Karpas-422 (cell line): ENCODE measurements at regions not wholly inside any gene's neighbourhood (a gene's known extent, or its start where the extent isn't known, plus 50 kb on each side); places are given as distances from the start of the nearest gene placed in this dataset.

Experiments used
- DNase-seq: peaks from one replicate; pipeline ENCODE4 v3.0.0-alpha.2; 2015
- H2AFZ ChIP-seq: fragments of 200-600 bp; sonication (generic); 2 replicates; pipeline ENCODE4 v1.6.1; 2014; ENCODE audit warnings: antibody characterized with exemption, low read length, mixed read lengths
- H3K27ac ChIP-seq: fragments of 200-600 bp; sonication (generic); 2 replicates; pipeline ENCODE4 v1.5.1; 2014; ENCODE audit warnings: mild to moderate bottlenecking, low read length, moderate library complexity
- H3K27me3 ChIP-seq: fragments of 200-600 bp; sonication (generic); 2 replicates; pipeline ENCODE4 v1.6.1; 2014; ENCODE audit warnings: low read length, mixed read lengths
- H3K36me3 ChIP-seq: fragments of 200-600 bp; sonication (generic); 2 replicates; pipeline ENCODE4 v1.6.1; 2014; ENCODE audit warnings: low read length, mixed read lengths; ENCODE audit not compliant: insufficient read depth
- H3K4me1 ChIP-seq: fragments of 200-600 bp; sonication (generic); 2 replicates; pipeline ENCODE4 v1.6.1; 2014; ENCODE audit warnings: mild to moderate bottlenecking, low read length, mixed read lengths
- H3K4me2 ChIP-seq: fragments of 200-600 bp; sonication (generic); 2 replicates; pipeline ENCODE4 v1.6.1; 2014; ENCODE audit warnings: low read length, low read depth, mild to moderate bottlenecking; ENCODE audit not compliant: poor library complexity, severe bottlenecking
- H3K4me3 ChIP-seq: fragments of 200-600 bp; sonication (generic); 2 replicates; pipeline ENCODE4 v1.5.1; 2014; ENCODE audit warnings: mild to moderate bottlenecking, antibody characterized with exemption, low read length, mixed read lengths
- H3K79me2 ChIP-seq: fragments of 200-600 bp; sonication (generic); 2 replicates; pipeline ENCODE4 v1.6.1; 2014; ENCODE audit warnings: mild to moderate bottlenecking, low read length, mixed read lengths
- H3K9ac ChIP-seq: fragments of 200-600 bp; sonication (generic); 2 replicates; pipeline ENCODE4 v1.6.0; 2014; ENCODE audit warnings: low read length
- H3K9me2 ChIP-seq: fragments of 200-600 bp; sonication (generic), shearing (Covaris generic); replicated peaks from 2 replicates; pipeline ENCODE4 v1.6.0; 2014; ENCODE audit warnings: mild to moderate bottlenecking, low read length, moderate library complexity; ENCODE audit not compliant: insufficient read depth
- H3K9me3 ChIP-seq: fragments of 300-700, 200-600 bp; sonication (generic); 2 replicates; pipeline ENCODE4 v1.6.1; 2014; ENCODE audit warnings: low read length, mixed read lengths
- H4K20me1 ChIP-seq: fragments of 200-600 bp; sonication (generic); 2 replicates; pipeline ENCODE4 v1.6.1; 2014; ENCODE audit warnings: mild to moderate bottlenecking, antibody characterized with exemption, low read length, low read depth; ENCODE audit not compliant: insufficient read depth

DNA sequence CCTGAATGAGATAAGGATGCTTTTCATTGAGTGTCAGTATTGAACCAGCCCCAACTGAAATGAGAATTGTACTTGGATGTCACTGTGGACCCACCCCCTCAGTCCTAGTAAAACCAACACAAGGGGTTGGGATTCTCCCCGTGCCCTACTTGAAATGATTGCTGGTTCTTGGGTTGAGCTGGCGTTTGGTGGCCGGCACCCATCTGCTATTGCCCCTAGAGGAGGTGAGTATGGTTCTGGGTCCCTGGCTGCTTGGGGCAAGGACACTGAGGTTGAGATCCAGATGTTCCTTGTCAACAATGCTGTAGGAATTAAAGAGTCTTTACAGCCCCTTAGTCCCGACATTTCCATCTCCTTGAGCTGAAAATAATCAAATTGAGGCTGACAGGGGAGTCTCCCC, 170.0 kb upstream of the ZNF32 start:
- H3K79me2 ChIP-seq = no peaks in the 10 kb centered on the region
- no peaks in the 10 kb centered on the region for H4K20me1 ChIP-seq
- H3K27me3 ChIP-seq = no peaks in the 10 kb centered on the region
- no peak for DNase-seq
- no peak overlapping the region for H3K9ac ChIP-seq
- no peak overlapping the region for H3K4me2 ChIP-seq
- H3K9me2 ChIP-seq = no peaks in the 10 kb centered on the region
- H3K36me3 ChIP-seq = no peaks in the 10 kb centered on the region
- H3K27ac ChIP-seq = no peak overlapping the region
- no peak overlapping the region for H3K4me3 ChIP-seq
- peaks cover 30% of the 10 kb centered on the region for H3K4me1 ChIP-seq
- no peaks in the 10 kb centered on the region for H3K9me3 ChIP-seq
- no peak overlapping the region for H2AFZ ChIP-seq

DNA sequence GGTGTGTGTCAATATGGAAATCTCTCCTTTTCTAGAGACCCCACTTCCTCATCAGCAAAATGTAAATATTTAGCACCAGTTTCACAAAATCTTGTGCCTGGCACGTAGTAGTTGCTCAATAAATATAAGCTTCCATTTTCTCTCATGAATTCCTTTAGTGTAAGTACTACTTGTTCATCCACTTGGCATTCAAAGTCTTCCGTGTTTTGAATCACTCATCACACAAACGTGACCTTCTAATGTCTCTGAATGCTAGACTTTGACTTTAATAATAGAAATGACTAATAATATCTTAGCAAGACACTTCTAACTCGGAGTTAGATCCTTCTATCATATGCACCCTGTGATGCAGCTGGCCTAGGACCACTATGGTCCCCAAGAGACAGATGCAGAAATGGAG, 168.7 kb upstream of the ZNF32 start:
- H3K9ac ChIP-seq = no peak overlapping the region
- H3K36me3 ChIP-seq = no peaks in the 10 kb centered on the region
- no peaks in the 10 kb centered on the region for H3K79me2 ChIP-seq
- no peaks in the 10 kb centered on the region for H3K9me3 ChIP-seq
- no peak for DNase-seq
- no peak overlapping the region for H3K4me3 ChIP-seq
- no peaks in the 10 kb centered on the region for H3K9me2 ChIP-seq
- no peaks in the 10 kb centered on the region for H4K20me1 ChIP-seq
- H2AFZ ChIP-seq = no peak overlapping the region
- H3K4me1 ChIP-seq = peaks cover 30% of the 10 kb centered on the region
- no peaks in the 10 kb centered on the region for H3K27me3 ChIP-seq
- H3K4me2 ChIP-seq = peak overlapping the region; percentile 21
- no peak overlapping the region for H3K27ac ChIP-seq

DNA sequence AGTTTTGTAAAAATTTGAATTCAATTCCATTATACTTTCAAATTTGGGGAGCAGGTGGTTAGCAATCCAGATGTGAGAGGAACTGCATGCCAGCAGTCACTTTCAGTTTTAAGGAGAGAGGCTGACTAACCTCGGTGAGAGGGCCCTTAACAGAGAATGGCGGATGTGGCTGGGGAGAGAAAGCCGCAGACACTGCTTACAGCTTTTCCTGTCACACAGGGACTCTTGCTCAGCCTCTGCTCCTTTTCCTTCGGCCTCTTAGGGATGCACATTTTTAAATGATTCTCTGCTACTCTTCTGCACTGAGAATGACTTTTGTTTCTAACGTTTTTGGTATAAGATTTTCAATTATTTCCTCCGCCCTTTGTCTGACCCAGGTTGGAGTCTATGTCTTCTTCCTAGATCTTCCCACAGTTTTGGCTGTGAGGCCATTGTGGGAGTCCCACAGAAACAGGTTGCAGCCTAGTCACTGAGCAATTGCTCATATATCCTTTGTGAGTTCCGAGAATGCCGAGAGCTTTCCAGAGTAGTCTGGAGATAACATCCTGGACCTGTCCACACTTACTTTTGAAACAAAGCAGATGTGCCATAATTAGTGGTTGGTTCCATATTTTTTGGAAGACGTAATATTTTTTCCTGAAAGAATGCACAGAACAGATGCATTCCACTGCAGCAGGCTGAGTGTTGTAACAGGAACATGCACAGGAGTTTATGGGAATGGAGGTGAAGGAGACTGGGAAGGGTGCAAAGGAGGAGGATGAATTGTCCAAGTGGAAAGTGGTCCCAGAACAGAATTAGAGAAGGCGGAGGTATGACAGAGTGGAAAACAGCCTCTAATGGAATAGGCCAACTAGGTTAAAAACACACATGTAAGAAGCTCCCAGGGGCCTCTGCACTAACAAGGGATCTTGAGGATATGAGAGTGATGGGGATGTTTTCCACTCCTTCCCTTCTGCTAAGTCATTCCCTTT, 168.0 kb upstream of the ZNF32 start:
- Histone ChIP-seq H3K4me3 (peak overlapping the region; percentile 43), H3K36me3 (no peaks in the 10 kb centered on the region), H3K4me1 (peaks cover 30% of the 10 kb centered on the region), H3K9me3 (no peaks in the 10 kb centered on the region), H3K4me2 (peak overlapping the region; percentile 59), H3K9me2 (no peaks in the 10 kb centered on the region), H3K27me3 (no peaks in the 10 kb centered on the region), H3K27ac (peak overlapping the region; percentile 58), H3K9ac (peak overlapping the region; percentile 60), H3K79me2 (no peaks in the 10 kb centered on the region), H2AFZ (peak overlapping the region; percentile 70; the same call in 1 of the 2 replicates), H4K20me1 (no peaks in the 10 kb centered on the region)
- peak; percentile 60 for DNase-seq

DNA sequence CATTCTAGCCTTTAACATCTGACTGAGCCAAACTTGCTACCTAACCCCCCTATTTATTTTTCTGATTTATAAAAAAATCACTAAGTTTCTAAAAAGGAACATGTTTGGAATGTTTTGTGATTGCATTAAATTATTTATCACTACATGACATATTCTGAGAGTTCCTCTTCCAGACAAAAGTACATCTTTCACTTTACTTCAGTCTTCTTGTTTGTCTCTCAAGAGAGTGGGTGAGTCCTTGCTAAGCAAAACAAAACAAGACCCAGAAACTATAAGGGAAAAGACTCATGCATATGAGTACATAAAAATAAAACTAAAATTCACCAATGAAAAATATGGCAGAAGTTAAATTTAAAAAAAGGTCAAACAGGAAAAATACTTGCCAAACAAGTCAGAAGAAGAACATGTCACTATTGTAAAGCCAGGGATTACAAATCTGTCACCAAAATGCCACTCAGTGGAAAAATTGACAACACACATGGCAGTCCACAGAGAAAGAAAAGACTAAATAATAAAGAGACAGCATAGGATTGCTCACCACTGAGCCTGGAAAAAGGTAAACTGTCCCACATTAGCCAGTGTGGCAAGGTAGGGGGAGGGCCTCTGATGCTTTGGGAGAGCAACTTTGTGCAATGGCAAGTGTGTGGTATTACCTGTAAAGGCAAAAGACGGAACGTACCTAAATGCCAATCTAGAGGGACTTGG, 166.7 kb upstream of the ZNF32 start:
- H3K9me3 ChIP-seq = no peaks in the 10 kb centered on the region
- no peaks in the 10 kb centered on the region for H3K79me2 ChIP-seq
- peaks cover 26% of the 10 kb centered on the region for H3K4me1 ChIP-seq
- no peaks in the 10 kb centered on the region for H3K9me2 ChIP-seq
- H3K4me2 ChIP-seq = no peak overlapping the region
- H4K20me1 ChIP-seq = no peaks in the 10 kb centered on the region
- DNase-seq = no peak
- no peak overlapping the region for H3K4me3 ChIP-seq
- H3K27me3 ChIP-seq = no peaks in the 10 kb centered on the region
- peak overlapping the region; percentile 58; the same call in 1 of the 2 replicates for H3K27ac ChIP-seq
- no peak overlapping the region for H3K9ac ChIP-seq
- no peak overlapping the region for H2AFZ ChIP-seq
- H3K36me3 ChIP-seq = no peaks in the 10 kb centered on the region

DNA sequence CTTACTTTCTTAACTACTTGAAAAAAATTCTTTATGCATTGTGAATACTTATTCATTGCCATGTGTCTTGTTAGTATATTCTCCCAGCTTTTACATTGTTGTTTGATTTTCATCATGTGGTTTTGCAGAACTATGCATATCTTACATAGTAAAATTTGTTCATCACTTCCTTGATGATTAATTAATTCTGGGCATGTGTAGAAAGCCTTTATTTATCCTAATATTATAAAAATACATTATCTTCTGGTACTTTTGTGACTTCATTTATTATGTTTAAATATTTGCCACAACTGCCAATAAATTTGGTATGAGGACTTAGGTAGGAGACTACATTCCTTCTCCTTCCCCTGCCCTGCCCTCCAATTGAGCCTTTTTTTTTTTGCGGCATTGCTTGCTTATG, 166.0 kb upstream of the ZNF32 start:
- Histone ChIP-seq H3K36me3 (no peaks in the 10 kb centered on the region), H2AFZ (no peak overlapping the region), H3K9ac (no peak overlapping the region), H4K20me1 (no peaks in the 10 kb centered on the region), H3K27me3 (no peaks in the 10 kb centered on the region), H3K4me1 (peaks cover 26% of the 10 kb centered on the region), H3K4me3 (no peak overlapping the region), H3K9me2 (no peaks in the 10 kb centered on the region), H3K79me2 (no peaks in the 10 kb centered on the region), H3K27ac (no peak overlapping the region), H3K4me2 (no peak overlapping the region), H3K9me3 (no peaks in the 10 kb centered on the region)
- no peak for DNase-seq

DNA sequence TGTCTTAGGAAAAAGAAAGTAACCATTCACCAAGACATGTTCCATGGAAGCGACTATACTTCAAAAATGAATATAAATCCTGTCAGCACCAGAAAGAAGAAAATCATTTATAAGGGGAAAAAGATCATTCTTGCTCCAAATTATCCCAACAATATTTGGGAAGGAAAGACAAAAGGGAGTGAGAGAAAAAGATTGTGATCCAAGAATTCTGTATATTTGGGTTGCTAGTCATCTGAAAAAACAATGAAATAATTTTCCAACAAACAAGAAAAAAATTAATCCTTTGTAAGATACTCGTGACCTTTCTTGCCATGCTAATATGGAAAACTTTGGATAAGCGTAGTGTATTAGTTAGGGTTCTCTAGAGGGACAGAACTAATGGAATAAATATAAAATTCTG, 163.2 kb upstream of the ZNF32 start:
- Histone ChIP-seq H3K4me1 (peaks cover 18% of the 10 kb centered on the region), H4K20me1 (no peaks in the 10 kb centered on the region), H3K9ac (no peak overlapping the region), H3K27ac (no peak overlapping the region), H3K27me3 (no peaks in the 10 kb centered on the region), H3K9me2 (no peaks in the 10 kb centered on the region), H2AFZ (no peak overlapping the region), H3K4me3 (no peak overlapping the region), H3K9me3 (no peaks in the 10 kb centered on the region), H3K36me3 (no peaks in the 10 kb centered on the region), H3K79me2 (no peaks in the 10 kb centered on the region), H3K4me2 (no peak overlapping the region)
- DNase-seq = no peak

DNA sequence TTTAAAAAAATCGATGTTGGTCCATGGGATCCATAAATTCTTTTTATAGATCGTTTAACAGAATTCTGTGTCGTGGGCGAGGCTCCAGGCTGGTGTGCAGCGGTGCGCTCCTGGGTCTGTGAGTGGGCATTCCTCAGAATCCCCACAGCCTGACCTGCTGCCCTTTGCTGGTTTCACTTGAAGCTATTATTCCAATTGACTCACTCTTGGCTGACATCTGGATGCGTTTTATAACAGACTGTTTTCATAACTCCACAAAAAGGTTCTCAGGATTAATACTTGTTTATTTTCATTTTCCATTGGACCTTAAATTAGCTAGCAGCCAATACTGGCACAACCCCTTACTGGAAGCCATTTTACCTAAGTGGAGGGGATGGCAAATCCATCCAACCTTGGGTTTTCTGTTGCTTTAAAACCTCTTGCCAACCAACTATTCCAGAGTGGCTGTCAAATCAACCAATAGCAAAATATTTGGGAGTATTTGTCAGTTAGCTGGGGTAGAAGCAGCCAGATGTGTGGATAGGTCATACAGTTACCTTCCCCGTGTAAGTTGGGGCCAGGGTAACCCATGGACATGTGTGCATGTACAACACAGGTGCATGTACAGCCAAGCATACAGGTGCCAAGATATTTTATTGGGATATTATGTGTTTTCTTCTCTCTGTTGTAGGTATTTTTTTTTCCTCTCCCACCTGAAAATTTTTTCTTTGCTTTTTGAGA, 160.7 kb upstream of the ZNF32 start:
- H3K4me1 ChIP-seq = no peaks in the 10 kb centered on the region

DNA sequence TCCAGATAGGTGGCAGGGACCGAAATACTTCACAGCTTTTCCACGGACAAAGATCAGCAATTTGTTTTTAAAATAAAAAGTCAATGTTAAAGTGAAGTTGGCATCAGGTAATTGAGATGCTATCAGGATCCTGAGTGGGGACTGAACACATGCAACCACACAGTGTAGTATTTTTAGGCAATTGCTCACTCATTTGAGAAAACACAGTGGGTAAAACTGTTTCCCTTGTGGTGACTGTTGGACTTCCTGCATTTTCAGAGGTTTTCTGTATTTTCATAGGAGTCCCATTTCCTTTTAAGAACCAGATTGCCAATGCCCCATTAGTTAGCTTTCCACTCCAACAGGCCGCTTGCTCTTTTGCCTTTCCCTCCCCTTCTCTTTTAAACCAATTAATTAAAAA, 159.5 kb upstream of the ZNF32 start:
- no peak overlapping the region for H3K4me2 ChIP-seq
- no peak overlapping the region for H3K9ac ChIP-seq
- H3K9me3 ChIP-seq = no peaks in the 10 kb centered on the region
- no peaks in the 10 kb centered on the region for H3K27me3 ChIP-seq
- H3K27ac ChIP-seq = no peak overlapping the region
- H3K79me2 ChIP-seq = no peaks in the 10 kb centered on the region
- no peak overlapping the region for H2AFZ ChIP-seq
- no peak for DNase-seq
- H3K9me2 ChIP-seq = no peaks in the 10 kb centered on the region
- no peaks in the 10 kb centered on the region for H4K20me1 ChIP-seq
- no peaks in the 10 kb centered on the region for H3K4me1 ChIP-seq
- no peaks in the 10 kb centered on the region for H3K36me3 ChIP-seq
- no peak overlapping the region for H3K4me3 ChIP-seq

More for the DNA sequence above, 160.7 kb upstream of the ZNF32 start:
- Histone ChIP-seq H3K9me2 (no peaks in the 10 kb centered on the region), H3K27me3 (no peaks in the 10 kb centered on the region), H2AFZ (no peak overlapping the region), H3K4me3 (no peak overlapping the region), H3K27ac (no peak overlapping the region), H3K9ac (no peak overlapping the region), H3K4me2 (no peak overlapping the region), H3K36me3 (no peaks in the 10 kb centered on the region), H4K20me1 (no peaks in the 10 kb centered on the region), H3K9me3 (no peaks in the 10 kb centered on the region), H3K79me2 (no peaks in the 10 kb centered on the region)
- DNase-seq = no peak
